H9 (cell line): ENCODE measurements at regions not wholly inside any gene's neighbourhood (a gene's known extent, or its start where the extent isn't known, plus 50 kb on each side); places are given as distances from the start of the nearest gene placed in this dataset.

Source experiments
- DNase-seq: peaks from one replicate; pipeline ENCODE4 v3.0.0-alpha.2; 2017
- H2AFZ ChIP-seq: one replicate; pipeline ENCODE4 v1.6.1; 2013; ENCODE audit warnings: mild to moderate bottlenecking, low read length, control low read depth, moderate library complexity
- H2AK5ac ChIP-seq: 2 replicates; pipeline ENCODE4 v1.6.1; 2013; ENCODE audit warnings: low read length, control low read depth, mixed read lengths; ENCODE audit not compliant: insufficient read length
- H2BK120ac ChIP-seq: one replicate; pipeline ENCODE4 v1.6.1; 2013; ENCODE audit warnings: low read depth, mild to moderate bottlenecking, low read length, control low read depth, inconsistent platforms; ENCODE audit not compliant: poor library complexity, severe bottlenecking
- H2BK12ac ChIP-seq: 2 replicates; pipeline ENCODE4 v1.6.1; 2013; ENCODE audit warnings: low read length, control low read depth, mixed read lengths, low read depth; ENCODE audit not compliant: insufficient read length
- H2BK15ac ChIP-seq: 2 replicates; pipeline ENCODE4 v1.6.1; 2013; ENCODE audit warnings: low read depth, low read length, control low read depth
- H2BK20ac ChIP-seq: one replicate; pipeline ENCODE4 v1.6.1; 2013; ENCODE audit warnings: low read depth, mild to moderate bottlenecking, low read length, control low read depth, inconsistent platforms; ENCODE audit not compliant: poor library complexity, severe bottlenecking
- H2BK5ac ChIP-seq: 2 replicates; pipeline ENCODE4 v1.6.1; 2013; ENCODE audit warnings: low read length, control low read depth, mixed read lengths; ENCODE audit not compliant: insufficient read length
- H3K14ac ChIP-seq: 2 replicates; pipeline ENCODE4 v1.6.1; 2013; ENCODE audit warnings: low read length, control low read depth; ENCODE audit not compliant: insufficient read depth
- H3K18ac ChIP-seq: 2 replicates; pipeline ENCODE4 v1.6.1; 2013; ENCODE audit warnings: low read depth, mild to moderate bottlenecking, mixed read lengths, low read length, control low read depth; ENCODE audit not compliant: insufficient read length
- H3K23ac ChIP-seq: 2 replicates; pipeline ENCODE4 v1.6.1; 2013; ENCODE audit warnings: low read length, control low read depth, mixed read lengths, low read depth; ENCODE audit not compliant: insufficient read length
- H3K23me2 ChIP-seq: 2 replicates; pipeline ENCODE4 v1.6.1; 2013; ENCODE audit warnings: low read depth, mild to moderate bottlenecking, mixed read lengths, low read length, control low read depth; ENCODE audit not compliant: insufficient read length, poor library complexity, severe bottlenecking
- H3K27ac ChIP-seq: 2 replicates; pipeline ENCODE4 v1.5.1; 2013; ENCODE audit warnings: low read length, control low read depth, mixed read lengths, low read depth; ENCODE audit not compliant: insufficient read length
- H3K27me3 ChIP-seq: 2 replicates; pipeline ENCODE4 v1.6.1; 2013; ENCODE audit warnings: low read length, control low read depth, inconsistent platforms; ENCODE audit not compliant: insufficient read depth
- H3K4ac ChIP-seq: 2 replicates; pipeline ENCODE4 v1.6.1; 2013; ENCODE audit warnings: low read depth, mild to moderate bottlenecking, control low read depth, inconsistent platforms, low read length, moderate library complexity
- H3K4me1 ChIP-seq: 2 replicates; pipeline ENCODE4 v1.6.1; 2013; ENCODE audit warnings: low read length, control low read depth, inconsistent platforms; ENCODE audit not compliant: insufficient read depth
- H3K4me2 ChIP-seq: 2 replicates; pipeline ENCODE4 v1.6.1; 2013; ENCODE audit warnings: low read length, control low read depth, mixed read lengths; ENCODE audit not compliant: insufficient read length, insufficient read depth
- H3K56ac ChIP-seq: 2 replicates; pipeline ENCODE4 v1.6.1; 2013; ENCODE audit warnings: low read depth, mild to moderate bottlenecking, mixed read lengths, low read length, control low read depth; ENCODE audit not compliant: insufficient read length
- H3K79me1 ChIP-seq: 2 replicates; pipeline ENCODE4 v1.6.1; 2013; ENCODE audit warnings: low read depth, mild to moderate bottlenecking, moderate library complexity, low read length, control low read depth, inconsistent platforms; ENCODE audit not compliant: insufficient read depth, poor library complexity, severe bottlenecking
- H3K79me2 ChIP-seq: 2 replicates; pipeline ENCODE4 v1.6.1; 2013; ENCODE audit warnings: low read length, control low read depth, inconsistent platforms; ENCODE audit not compliant: insufficient read depth
- H3K9ac ChIP-seq: 2 replicates; pipeline ENCODE4 v1.6.1; 2013; ENCODE audit warnings: low read length, control low read depth, mixed read lengths; ENCODE audit not compliant: insufficient read length; ENCODE audit errors: extremely low read depth
- H3K9me3 ChIP-seq: one replicate; pipeline ENCODE4 v1.6.1; 2013; ENCODE audit warnings: low read depth, low read length, inconsistent platforms; ENCODE audit not compliant: control insufficient read depth
- H3T11ph ChIP-seq: one replicate; pipeline ENCODE4 v1.6.1; 2013; ENCODE audit warnings: mild to moderate bottlenecking, low read length, control low read depth, inconsistent platforms
- H4K20me1 ChIP-seq: one replicate; pipeline ENCODE4 v1.6.1; 2013; ENCODE audit not compliant: control insufficient read depth, insufficient read length, insufficient read depth
- H4K5ac ChIP-seq: 2 replicates; pipeline ENCODE4 v1.6.1; 2013; ENCODE audit warnings: low read depth, mild to moderate bottlenecking, mixed read lengths, low read length, control low read depth; ENCODE audit not compliant: insufficient read length
- H4K8ac ChIP-seq: replicated peaks from 2 replicates; pipeline ENCODE4 v1.6.1; 2013; ENCODE audit warnings: low read length, control low read depth, mixed read lengths, low read depth; ENCODE audit not compliant: insufficient read length
- H4K91ac ChIP-seq: 2 replicates; pipeline ENCODE4 v1.6.1; 2013; ENCODE audit warnings: low read depth, mild to moderate bottlenecking, moderate library complexity, mixed read lengths, low read length, control low read depth; ENCODE audit not compliant: insufficient read length
- H3K27ac Mint-ChIP-seq, 3 experiments: 2 replicates in 2 of 3; 3 replicates in 1 of 3; pipeline ENCODE4 v1.8.0; 2020 to 2021; ENCODE audit warnings: mixed read lengths in 3 of 3, mild to moderate bottlenecking in 1 of 3, moderate library complexity in 1 of 3
- H3K27me3 Mint-ChIP-seq: 2 replicates; pipeline ENCODE4 v1.8.0; 2021; ENCODE audit warnings: low read depth, mild to moderate bottlenecking, moderate library complexity, mixed read lengths
- H3K36me3 Mint-ChIP-seq, 3 experiments: 2 replicates in 2 of 3; 3 replicates in 1 of 3; pipeline ENCODE4 v1.8.0; 2020 to 2021; ENCODE audit warnings: low read depth in 3 of 3, mixed read lengths in 3 of 3; ENCODE audit not compliant: insufficient read depth in 1 of 3
- H3K4me1 Mint-ChIP-seq, 2 experiments: 2 replicates each; pipeline ENCODE4 v1.8.0; 2020; ENCODE audit warnings: mixed read lengths in 2 of 2
- H3K4me3 Mint-ChIP-seq, 2 experiments: 2 replicates in 1 of 2; 3 replicates in 1 of 2; pipeline ENCODE4 v1.8.0; 2020 to 2021; ENCODE audit warnings: mild to moderate bottlenecking in 2 of 2, mixed read lengths in 2 of 2, moderate library complexity in 1 of 2
- H3K9me3 Mint-ChIP-seq, 2 experiments: 2 replicates in 1 of 2; 3 replicates in 1 of 2; pipeline ENCODE4 v1.8.0; 2020; ENCODE audit warnings: mild to moderate bottlenecking in 2 of 2, mixed read lengths in 2 of 2, moderate library complexity in 1 of 2
- WGBS: extraction: QIAGEN DNeasy Blood & Tissue Kit; methylation state at CpG from one replicate; pipeline ENCODE4 v1.1.7; 2013; ENCODE audit warnings: missing lambda C conversion rate, low lambda C conversion rate, mixed read lengths; ENCODE audit not compliant: insufficient read length; ENCODE audit errors: extremely low coverage; 5-methylcytosine and 5-hydroxymethylcytosine counted together
- TF ChIP-seq, protein P1 (sequence below): fragments of 200-600 bp; sonication (generic); conservative IDR thresholded peaks from 3 replicates; pipeline ENCODE4 v1.8.0; 2021; ENCODE audit warnings: antibody characterized with exemption, mild to moderate bottlenecking

GRCh38 chrX:9341291-9342201, 123.3 kb upstream of the TBL1X start:
- no peaks in the 10 kb centered on the region for H4K20me1 ChIP-seq
- H4K5ac ChIP-seq = no peak overlapping the region
- H3K14ac ChIP-seq = no peak overlapping the region
- no peak overlapping the region for H3T11ph ChIP-seq
- no peaks in the 10 kb centered on the region for H3K79me2 ChIP-seq
- no peaks in the 10 kb centered on the region for H3K9me3 ChIP-seq
- H3K79me1 ChIP-seq = no peaks in the 10 kb centered on the region
- no peak overlapping the region for H2AK5ac ChIP-seq
- no peak overlapping the region for H2BK15ac ChIP-seq
- H2BK5ac ChIP-seq = no peak overlapping the region
- no peak overlapping the region for H2BK120ac ChIP-seq
- H3K9me3 Mint-ChIP-seq = peaks cover 0 to 57% of the 10 kb centered on the region in 2 experiments; a peak in 2 of 5 replicates
- H3K36me3 Mint-ChIP-seq = peaks cover 0 to 2% (median 0%) of the 10 kb centered on the region in 3 experiments; a peak in 2 of 7 replicates
- H3K18ac ChIP-seq = no peak overlapping the region
- H3K27me3 ChIP-seq = no peaks in the 10 kb centered on the region; the same call in 1 of the 2 replicates
- peaks cover 5% of the 10 kb centered on the region for H3K27me3 Mint-ChIP-seq
- no peak overlapping the region for H3K27ac ChIP-seq
- no peak overlapping the region for H3K56ac ChIP-seq
- H3K27ac Mint-ChIP-seq = peak overlapping the region in 1 of 3 experiments; percentile 4; a peak in 1 of 7 replicates
- H2BK12ac ChIP-seq = no peak overlapping the region
- no peak overlapping the region for H4K91ac ChIP-seq
- H3K9ac ChIP-seq = no peak overlapping the region
- peak; percentile 34 for DNase-seq
- peaks cover 2% of the 10 kb centered on the region; the same call in 1 of the 2 replicates for H3K4me1 ChIP-seq
- no CpG with 5 or more reads among the region's 15 CpGs for WGBS
- TF ChIP-seq, protein P1, sequence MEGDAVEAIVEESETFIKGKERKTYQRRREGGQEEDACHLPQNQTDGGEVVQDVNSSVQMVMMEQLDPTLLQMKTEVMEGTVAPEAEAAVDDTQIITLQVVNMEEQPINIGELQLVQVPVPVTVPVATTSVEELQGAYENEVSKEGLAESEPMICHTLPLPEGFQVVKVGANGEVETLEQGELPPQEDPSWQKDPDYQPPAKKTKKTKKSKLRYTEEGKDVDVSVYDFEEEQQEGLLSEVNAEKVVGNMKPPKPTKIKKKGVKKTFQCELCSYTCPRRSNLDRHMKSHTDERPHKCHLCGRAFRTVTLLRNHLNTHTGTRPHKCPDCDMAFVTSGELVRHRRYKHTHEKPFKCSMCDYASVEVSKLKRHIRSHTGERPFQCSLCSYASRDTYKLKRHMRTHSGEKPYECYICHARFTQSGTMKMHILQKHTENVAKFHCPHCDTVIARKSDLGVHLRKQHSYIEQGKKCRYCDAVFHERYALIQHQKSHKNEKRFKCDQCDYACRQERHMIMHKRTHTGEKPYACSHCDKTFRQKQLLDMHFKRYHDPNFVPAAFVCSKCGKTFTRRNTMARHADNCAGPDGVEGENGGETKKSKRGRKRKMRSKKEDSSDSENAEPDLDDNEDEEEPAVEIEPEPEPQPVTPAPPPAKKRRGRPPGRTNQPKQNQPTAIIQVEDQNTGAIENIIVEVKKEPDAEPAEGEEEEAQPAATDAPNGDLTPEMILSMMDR = no peak
- H3K4me3 Mint-ChIP-seq = no peak overlapping the region
- H3K4me2 ChIP-seq = peak overlapping the region; percentile 9
- H2BK20ac ChIP-seq = no peak overlapping the region
- H4K8ac ChIP-seq = no peak overlapping the region
- no peak overlapping the region for H2AFZ ChIP-seq
- H3K23ac ChIP-seq = no peak overlapping the region
- no peaks in the 10 kb centered on the region for H3K23me2 ChIP-seq
- H3K4me1 Mint-ChIP-seq = peaks cover 25 to 34% of the 10 kb centered on the region in 2 experiments
- H3K4ac ChIP-seq = no peak overlapping the region
